ENCODE measurements at regions not wholly inside any gene's neighbourhood (a gene's known extent, or its start where the extent isn't known, plus 50 kb on each side); places are given as distances from the start of the nearest gene placed in this dataset.

- no peak for DNase-seq
Observed at GRCh38 chr13:99892866-99893504, 78.6 kb downstream of the ZIC5 start.

GRCh38 chr13:99892196-99892613, 79.4 kb downstream of the ZIC5 start:
- DNase-seq = no peak

GRCh38 chr13:99886706-99887105, 84.9 kb downstream of the ZIC5 start:
- DNase-seq = no peak

- DNase-seq = no peak
Observed at GRCh38 chr13:99884913-99885312, 86.7 kb downstream of the ZIC5 start.

- DNase-seq = no peak
Observed at GRCh38 chr13:99883805-99884204, 87.8 kb downstream of the ZIC5 start.

GRCh38 chr13:99878921-99879610, 92.5 kb downstream of the ZIC5 start:
- DNase-seq = no peak

GRCh38 chr13:99876651-99877050, 94.9 kb downstream of the ZIC5 start:
- no peak for DNase-seq

GRCh38 chr13:99875391-99875790, 96.2 kb downstream of the ZIC5 start:
- no peak for DNase-seq

- no peak for DNase-seq
Observed at GRCh38 chr13:99873832-99874430, 97.6 kb downstream of the ZIC5 start.

- no peak for DNase-seq
Observed at GRCh38 chr13:99873141-99873540, 98.4 kb downstream of the ZIC5 start.

GRCh38 chr13:99871249-99871898, 100.2 kb downstream of the ZIC5 start:
- peak; percentile 86 for DNase-seq

GRCh38 chr13:99870541-99870940, 101.0 kb downstream of the ZIC5 start:
- DNase-seq = peak; percentile 73

GRCh38 chr13:99869830-99870229, 101.7 kb downstream of the ZIC5 start:
- DNase-seq = no peak

- no peak for DNase-seq
Observed at GRCh38 chr13:99868767-99869166, 102.8 kb downstream of the ZIC5 start.

- DNase-seq = peak; percentile 53
Observed at GRCh38 chr13:99867535-99868257, 103.9 kb downstream of the ZIC5 start.

GRCh38 chr13:99866781-99867180, 104.8 kb downstream of the ZIC5 start:
- DNase-seq = no peak

GRCh38 chr13:99865420-99865930, 106.1 kb downstream of the ZIC5 start:
- no peak for DNase-seq

GRCh38 chr13:99864627-99864990, 107.0 kb downstream of the ZIC5 start:
- DNase-seq = no peak

- DNase-seq = no peak
Observed at GRCh38 chr13:99863789-99864626, 107.6 kb downstream of the ZIC5 start.

GRCh38 chr13:99862244-99862643, 109.3 kb downstream of the ZIC5 start:
- no peak for DNase-seq

- no peak for DNase-seq
Observed at GRCh38 chr13:99861771-99862170, 109.8 kb downstream of the ZIC5 start.

- no peak for DNase-seq
Observed at GRCh38 chr13:99860745-99861144, 110.8 kb downstream of the ZIC5 start.
